Renal pelvis (tissue), 1 donor: ENCODE measurements at regions not wholly inside any gene's neighbourhood (a gene's known extent, or its start where the extent isn't known, plus 50 kb on each side); places are given as distances from the start of the nearest gene placed in this dataset.

Experiments
- DNase-seq: peaks from one replicate; pipeline ENCODE4 v3.0.0-alpha.2; 2013

DNA sequence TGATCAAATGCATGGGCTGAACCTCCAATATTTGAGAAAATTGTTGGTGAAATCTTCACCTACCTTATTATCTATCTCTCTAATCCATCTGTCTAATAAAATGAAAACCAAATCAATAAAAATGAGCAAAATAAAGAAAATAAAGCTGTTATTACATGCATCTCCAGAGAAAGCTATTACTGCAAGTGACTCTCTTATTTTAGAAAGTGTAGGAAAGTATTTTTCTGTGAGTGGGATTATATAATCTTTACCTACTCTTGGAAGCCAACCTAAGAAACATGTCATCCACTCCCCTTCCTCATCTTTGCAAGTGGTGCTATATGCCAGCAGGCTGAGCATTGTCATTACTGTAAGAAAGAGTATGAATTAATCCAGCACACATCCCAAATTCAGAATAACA is 191.5 kb upstream of the RFC3 start:
- no peak for DNase-seq

DNA sequence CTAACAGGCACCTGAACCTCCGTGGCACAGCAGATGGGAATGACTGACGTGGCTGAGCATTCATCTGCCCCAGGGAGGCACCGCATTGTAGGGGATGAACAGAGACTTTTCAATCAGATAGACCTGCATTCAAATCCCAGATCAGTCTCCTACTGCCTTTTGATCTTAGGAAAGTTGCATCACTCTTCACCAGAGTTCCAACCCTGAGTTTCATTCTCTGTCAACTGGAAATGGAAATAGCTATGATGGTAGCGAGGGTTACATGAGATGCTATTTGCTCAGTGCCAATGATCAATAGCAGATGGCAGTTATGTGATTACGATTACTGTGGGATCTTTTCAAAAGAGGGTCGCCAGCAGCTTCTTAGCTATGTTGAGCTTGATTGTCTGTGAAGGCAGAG is 189.3 kb upstream of the RFC3 start:
- no peak for DNase-seq

DNA sequence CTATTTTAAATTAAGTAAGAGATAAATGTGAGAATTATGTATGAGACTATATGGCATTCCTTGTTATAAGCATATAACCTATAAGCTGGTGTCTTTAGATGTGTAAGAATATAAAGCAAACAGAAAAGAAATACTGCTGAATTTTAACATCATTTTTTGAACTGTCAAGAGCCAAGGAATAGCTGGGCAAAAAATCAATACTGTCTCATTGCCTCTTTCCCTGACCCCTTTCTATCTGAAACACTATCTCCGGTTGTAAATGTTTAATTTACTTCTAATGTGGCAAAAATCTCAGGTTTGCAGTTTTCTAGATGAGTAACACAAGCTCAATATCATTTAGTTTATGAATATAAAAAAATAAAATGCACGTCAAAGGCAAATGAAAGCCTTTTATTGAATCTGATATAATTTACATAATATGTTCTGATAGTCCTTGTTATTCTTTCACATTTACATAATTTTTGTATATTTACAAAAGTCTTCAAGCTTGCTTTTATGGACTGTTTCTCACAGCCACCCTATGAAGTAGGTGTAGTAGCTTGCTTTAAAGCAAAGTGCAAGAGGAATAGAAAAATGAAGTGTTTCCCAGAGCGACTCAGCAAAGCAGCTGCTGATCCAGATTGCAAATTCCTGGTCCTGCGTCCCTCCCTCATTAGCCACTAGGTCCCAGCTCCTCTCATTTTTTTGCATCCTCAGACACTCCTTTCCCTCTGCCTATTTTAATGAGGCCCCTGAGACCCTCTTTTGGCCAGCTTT is 188.2 kb upstream of the RFC3 start:
- no peak for DNase-seq

DNA sequence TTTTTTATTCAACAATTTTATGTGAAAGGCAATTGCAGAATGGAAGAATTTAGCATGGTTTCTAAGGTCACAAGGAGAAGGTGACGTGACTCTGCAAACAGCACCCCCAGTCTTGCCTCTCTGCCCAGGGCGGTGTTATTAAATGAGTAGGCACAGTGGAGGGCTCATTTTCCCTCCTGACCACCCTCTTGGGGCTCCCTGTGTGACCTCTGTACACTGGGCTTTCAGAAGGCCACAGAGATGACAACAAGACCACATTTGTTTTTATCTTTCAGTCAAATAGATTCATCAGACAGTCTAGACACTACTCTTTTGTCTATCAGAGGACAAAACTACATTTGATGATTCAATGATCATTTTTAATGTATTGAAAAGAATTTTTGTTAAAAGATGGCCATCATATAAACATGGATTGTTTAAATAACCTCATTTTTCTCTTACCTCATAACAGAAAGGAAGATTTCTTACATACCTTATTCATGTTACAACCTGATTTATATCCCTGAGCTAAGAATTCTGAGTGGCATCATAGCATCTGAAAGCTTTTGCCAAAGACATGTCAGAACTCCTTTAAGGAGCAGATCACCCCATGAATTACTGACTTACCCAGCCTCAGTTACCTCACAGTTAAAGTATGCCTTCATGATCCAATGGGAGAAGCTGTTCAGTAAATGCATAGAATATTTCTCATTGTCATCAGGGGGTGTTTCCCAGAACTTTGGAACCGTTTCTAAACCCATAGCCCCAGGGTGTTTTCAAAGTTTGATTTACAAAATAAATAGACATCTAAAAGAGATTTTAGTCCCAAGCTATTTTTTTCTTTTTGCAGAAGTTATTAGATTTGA is 184.0 kb upstream of the RFC3 start:
- DNase-seq, result no peak

DNA sequence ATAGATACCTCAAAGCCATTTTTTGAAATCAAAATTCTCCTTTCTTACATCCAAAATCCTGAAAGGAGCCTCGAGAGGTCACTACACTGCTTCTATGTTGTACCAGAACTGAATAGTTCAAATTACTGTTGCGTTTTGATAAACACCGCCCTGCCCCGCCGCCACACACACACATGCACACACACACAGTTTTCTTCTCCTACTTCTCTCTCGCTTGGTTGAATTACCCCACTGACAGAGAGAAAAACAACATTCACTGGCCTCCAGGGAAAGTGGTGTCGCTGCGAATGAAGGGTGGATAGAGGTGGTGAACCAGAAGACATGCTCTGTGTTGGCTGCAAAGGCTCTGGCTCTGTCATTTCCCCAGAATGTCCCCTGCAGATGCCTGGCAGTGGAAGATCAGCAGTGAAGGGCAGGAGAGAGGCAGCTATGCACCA is 183.4 kb upstream of the RFC3 start:
- no peak for DNase-seq

DNA sequence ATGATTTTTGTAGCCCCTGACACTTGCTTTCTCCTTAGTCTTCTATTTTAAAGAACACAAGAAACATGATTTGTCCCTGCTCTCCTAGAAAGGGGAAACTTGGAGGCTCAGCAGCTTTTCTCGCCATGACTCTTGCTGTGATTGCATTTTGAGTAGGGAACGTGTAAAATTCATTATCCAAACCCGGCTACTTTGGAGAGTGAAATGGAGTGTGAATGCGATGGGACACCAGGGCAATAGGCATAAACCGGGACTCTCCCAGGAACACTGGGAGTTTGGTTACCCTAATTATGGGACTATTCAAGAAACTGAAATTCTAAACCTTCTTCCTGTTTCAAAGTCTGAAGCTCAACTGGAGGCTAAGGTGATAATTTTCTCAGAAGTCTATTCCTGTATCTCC is 181.7 kb upstream of the RFC3 start:
- no peak for DNase-seq

DNA sequence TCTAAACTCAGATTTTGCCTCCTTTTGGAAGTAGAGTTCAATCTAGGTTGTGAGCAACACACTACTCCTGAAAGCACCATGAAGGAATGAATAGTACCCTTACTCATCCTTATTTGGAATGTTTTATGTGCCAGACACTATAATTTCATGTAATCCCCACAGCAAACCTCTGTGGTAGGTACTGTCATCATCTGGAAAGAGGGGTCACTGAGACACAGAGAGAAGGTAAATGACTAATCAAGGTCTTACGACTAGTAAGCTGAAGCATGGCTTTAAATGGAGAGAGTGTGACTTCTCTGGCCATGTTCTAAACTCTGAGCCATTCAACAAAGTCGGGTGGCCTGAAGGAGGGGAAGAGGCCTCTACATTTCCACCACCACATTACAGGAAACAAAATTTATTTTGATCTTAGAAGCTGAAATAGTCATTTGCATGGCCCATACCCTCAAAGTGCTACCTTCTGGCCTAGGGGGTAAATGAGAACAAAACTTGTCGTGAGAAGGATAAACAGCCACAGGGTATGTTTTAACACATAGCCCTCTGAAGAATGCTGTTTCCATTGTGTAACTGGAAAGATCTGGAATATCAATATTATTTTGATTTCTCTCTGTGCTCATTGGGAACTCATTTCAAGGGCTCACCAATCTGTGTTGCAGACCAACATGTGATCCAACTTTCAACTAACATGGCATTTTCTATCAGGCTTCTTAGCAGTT is 180.8 kb upstream of the RFC3 start:
- DNase-seq, result no peak

DNA sequence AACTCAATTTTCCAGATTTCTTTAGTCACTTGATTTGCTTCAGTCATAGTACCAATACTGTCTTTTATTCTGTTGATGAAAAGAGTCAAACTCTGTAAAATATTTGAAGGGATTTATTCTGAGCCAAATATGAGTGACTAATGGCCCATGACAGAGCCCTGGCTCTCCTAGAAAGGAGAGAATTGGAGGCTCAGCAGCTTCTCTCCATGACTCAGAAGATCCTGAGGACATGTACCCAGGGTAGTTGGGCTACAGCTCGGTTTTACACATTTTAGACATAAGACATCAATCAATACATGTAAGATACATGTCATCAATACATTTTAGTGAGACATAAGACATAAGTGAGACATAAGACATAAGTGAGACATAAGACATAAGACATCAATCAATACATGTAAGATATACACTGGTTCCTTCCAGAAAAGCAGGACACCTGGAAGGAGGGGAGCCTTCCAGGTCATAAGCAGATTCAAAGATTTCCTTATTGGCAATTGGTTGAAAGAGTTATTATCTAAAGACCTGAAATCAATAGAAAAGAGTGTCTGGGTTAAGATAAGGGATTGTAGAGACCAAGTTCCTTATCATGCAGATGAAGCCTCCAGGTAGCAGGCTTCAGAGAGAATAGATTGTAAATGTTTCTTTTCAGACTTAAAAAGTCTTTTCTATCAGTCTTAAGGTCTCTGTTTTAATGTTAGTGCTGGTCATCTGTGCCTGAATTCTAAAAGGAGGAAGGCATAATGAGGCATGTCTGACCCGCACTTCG is 179.8 kb upstream of the RFC3 start:
- no peak for DNase-seq

DNA sequence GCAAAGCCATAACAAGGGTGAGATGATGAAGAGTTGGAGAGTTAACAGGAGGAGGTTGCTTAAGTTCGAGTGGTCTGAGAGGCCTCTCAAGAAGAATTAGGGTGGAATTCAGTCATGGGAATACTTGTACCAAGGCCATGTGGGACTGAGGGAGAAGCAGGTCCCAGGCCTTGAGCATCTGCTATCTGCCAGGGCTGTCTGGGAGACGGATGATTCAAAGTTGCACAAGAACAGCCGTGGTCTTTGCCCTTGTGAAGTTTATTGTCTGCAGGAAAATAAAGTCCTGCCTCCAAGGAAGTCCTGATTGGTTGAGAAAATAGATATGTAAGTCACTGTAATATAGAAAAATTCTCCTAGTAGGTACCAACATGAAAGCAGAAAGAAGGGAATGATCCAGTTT is 178.8 kb upstream of the RFC3 start:
- no peak for DNase-seq

DNA sequence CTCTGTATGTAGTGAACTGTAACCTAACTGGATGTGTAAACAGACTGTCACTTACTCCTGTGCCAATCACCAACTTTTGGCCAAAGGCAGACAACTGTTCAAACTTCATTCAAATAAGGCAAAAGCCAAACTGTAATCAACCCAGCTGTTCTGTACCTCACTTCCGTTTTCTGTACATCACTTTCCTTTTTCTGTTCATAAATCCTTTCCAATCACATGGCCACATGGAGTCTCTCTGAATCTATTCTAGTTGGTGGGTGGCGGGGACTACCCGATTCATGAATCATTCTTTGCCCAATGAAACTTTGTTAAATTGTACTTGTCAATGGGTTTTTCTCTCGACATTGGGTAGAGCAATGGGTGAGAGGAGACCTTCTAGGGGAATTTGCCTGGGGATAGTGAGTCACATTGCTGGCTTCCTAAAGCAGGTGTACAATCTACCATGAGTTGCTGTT is 178.3 kb upstream of the RFC3 start:
- DNase-seq, result no peak

DNA sequence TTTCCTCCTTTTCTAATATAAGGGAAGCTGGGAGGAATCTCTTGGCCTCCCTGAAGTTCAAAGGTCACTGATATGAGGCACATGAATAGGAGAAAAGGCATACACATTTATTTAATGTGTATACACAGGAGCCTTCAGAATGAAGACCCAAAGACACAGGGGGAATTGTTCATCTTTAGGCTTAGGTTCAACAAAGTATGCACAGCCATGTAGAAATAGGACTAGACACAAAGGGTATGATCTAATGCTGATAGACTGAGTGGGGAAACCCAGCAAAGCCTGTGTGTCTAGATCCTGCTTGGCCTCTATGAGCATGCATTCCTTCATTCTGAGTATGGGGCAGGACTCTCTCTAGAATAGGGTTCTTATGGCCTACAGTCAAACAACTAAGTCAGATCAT is 177.1 kb upstream of the RFC3 start:
- no peak for DNase-seq

DNA sequence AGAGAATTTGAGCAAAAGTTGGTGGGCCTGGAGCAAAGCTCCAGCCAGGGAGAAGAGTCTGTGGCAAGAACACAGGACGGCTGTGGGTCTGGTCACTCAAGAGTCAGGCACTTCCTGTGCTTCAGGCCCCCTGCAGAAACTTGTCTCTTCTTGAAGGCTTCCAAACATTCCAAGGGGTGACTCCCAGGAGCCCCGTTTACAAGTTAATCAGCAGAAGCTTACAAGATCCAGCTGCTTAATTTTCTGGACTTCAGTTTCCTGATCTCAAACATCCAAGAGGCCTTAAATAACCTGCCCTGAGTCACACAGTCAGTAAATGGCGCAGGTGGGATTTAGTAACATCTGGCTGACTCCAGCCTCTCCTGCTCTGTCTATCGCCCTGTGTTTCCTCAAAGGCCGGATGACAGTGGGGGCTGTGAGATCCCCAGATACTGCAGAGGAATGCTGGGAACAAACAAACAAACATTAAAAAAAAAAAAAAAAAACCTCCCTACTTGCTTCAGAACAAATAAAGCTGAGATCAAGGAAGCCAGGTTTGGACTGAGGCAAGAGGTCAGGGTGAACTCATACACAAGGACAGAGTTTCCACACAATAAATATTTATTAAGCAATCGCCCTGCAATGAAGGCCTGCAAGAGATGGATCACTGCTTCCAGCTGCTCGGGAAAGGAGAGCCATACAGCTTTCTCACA is 175.4 kb upstream of the RFC3 start:
- DNase-seq, result peak; percentile 84

DNA sequence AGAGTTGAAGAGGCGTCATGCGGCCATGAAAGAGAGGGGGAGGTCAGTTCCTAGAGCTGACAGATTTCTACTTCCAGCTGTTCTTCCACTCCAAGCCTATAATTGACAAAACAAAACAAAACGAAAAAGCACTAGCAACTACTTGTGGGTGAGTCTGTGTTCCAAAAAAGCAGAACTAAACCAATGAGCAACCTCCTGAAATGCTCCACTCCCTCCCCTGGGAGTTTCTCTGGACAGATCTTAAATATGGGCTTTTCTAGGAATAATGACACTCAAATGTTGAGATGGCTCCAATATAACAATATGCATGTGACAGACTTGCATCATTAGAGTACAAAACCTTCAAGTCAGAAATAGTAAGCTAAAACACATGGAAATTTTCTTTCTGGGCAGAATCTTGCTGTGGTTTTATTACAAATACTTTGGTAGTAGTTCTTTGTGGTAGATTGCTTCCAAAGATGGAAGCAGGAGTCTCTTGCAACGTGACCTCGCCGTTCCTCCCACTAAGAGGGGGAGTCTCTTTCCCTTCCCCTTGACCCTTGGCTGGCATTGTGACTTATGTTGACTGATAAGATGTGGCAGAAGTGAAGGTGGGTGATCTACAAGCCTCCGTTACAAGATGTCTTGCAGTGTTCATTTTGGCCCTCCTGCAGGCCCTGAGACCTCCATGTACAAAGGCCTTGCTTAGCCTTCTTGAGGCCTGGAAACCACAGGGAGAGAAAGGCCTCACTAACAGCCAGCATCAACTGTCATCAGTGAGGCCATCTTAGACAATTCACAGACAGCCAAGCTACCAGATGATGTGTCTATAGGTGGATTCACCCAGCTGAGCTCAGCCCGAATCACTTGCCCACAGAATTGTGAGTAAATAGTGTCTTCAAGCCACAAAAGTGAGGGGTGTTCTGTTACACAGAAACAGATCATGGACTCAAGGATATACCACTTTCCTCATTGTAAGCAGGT is 173.1 kb upstream of the RFC3 start:
- peak; percentile 39 for DNase-seq

DNA sequence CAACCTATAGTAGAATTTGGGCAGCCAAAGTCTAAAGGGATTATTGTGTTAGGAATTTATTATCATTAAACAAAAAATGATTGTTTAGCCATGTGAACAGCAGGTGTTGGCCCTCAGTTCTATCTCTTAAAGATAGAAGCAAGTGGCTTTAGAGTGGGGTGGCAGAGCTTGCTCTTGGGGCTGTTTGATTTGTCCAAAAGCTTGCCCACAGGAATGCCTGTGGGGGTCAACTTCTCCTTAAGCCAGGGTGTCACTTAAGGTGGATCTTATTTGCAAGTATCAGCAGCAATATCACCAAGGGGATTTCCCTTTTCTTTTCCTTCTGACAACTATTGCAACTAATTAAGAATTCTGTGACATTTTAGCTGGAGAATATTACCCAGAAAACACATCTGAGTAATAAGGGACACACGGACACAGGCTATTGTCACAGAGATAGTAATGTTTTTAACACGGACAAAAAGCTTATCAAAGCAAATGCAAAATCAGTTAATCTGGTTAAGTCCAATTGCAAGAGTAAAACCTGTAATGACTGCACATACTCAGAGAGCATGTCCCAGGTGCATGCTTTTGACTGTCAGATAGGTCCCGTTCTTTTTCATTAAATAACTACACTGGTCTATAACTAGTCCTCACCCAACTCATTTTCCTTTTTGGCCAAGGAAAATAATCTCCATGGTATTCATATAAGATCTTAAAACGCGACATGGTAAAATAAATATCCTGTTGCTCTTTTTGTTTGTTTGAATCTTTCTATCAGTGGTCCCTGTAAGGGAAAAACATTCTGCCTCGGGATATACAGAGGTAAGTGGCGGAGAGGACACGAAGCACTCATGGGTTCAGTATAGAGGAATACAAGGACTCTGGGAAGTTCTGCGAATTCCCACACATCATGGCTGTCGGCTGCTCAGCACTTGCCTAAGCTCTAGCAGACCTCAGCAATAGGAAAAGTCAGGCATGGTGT is 172.1 kb upstream of the RFC3 start:
- no peak for DNase-seq

DNA sequence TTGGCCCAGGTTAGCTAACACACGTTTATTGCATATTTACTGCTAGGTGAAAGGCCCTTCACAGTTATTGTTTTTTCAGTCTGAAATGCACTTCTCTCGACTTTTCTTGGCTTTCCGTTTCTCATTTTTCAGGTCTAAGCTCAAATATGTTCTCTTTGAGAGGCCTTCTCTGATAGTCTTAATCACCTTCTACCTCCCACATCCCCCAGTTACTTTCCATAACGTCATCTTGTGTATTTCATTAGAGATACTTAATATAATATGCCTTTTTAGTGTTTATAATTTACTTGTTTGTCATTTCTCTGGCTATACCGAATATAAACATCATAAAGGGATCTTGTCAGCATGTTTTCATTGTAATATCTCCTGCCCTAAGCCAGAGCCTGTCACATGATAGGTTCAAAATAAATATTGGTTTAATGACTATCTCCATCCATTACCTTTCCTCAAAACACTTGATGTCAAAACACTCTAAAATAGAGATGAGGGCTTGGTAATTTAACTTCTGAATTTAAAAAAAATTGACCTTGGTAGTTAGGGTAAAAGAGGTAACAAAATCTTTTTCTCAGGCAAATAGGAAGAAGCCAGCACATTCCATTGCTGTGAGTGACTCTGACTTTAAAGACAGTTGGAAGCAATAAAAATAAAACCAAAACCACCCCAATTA is 168.6 kb upstream of the RFC3 start:
- no peak for DNase-seq

DNA sequence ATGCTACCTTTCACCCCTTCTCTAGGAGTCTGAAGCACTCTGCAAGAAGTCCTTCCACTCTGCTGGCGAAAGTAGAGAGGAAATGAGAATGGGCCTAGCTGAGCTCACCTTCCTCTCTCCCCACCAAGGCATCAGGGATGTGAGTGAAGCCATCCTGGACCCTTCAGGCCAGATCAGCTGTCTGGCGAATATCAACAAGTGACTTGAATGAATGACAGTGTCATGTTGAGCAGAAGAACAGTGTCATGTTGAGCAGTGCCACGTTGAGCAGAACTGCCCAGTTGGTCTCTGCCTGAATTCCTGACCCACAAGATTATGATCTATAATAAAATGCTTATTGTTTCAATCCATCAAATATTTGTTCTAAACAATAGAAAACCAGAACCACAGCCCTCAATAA is 166.2 kb upstream of the RFC3 start:
- DNase-seq, result no peak

DNA sequence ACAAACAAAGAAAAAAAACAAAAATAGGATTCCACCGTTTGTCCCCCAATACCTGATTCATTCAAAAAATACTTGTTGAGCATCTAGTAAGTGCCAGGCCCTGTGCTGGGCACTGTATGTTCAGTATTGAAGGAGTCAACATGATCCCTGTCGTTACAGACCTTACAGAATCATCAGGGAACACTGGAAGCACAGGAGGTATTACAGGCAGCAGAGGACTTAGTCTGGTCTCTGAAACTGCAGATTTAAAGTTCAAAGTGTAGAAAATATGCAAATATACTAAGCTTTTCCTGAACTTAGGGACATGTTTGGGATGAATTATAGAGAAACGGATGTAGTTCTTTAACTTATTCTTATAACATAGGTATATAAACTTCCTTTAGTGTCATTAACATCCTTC is 160.7 kb upstream of the RFC3 start:
- no peak for DNase-seq

DNA sequence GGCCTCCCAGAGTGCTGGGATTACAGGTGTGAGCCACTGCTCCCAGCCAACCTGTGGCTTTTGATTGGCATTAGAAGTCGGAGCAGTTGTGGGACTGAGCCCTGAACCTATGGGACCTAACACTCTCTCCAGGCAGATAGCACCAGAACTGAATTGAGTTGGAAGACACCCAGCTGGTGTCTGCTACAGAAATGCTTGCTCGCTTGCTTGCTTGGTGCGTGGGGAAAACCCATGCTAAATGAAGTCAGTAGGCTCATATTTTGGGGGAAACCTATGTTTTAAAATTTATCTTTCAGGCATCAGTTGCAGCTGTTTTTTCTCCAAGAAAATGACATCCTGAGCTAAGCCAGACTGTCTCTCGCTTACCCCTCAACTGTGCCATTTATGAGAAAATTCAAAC is 158.5 kb upstream of the RFC3 start:
- no peak for DNase-seq
